ENCODE measurements at regions not wholly inside any gene's neighbourhood (a gene's known extent, or its start where the extent isn't known, plus 50 kb on each side); places are given as distances from the start of the nearest gene placed in this dataset.

GRCh38 chr1:14135070-14135469 is 435.1 kb downstream of the PRDM2 start:
- no peak overlapping the region for H3K27ac ChIP-seq
- TF ChIP-seq ZFX (IDR thresholded peaks at IDR 0.05) (no peak), CTCF (conservative IDR thresholded peaks at IDR 0.05) (no peak)

GRCh38 chr1:14136152-14136763 is 436.3 kb downstream of the PRDM2 start:
- H3K27ac ChIP-seq = no peak overlapping the region
- TF ChIP-seq CTCF (conservative IDR thresholded peaks at IDR 0.05) (no peak), ZFX (IDR thresholded peaks at IDR 0.05) (no peak)

- no peak for TF ChIP-seq CTCF (conservative IDR thresholded peaks at IDR 0.05)
- no peak for TF ChIP-seq ZFX (IDR thresholded peaks at IDR 0.05)
- H3K27ac ChIP-seq = no peak overlapping the region
These were observed 436.9 kb downstream of the PRDM2 start for GRCh38 chr1:14136881-14137280.

- TF ChIP-seq CTCF (conservative IDR thresholded peaks at IDR 0.05) (no peak), ZFX (IDR thresholded peaks at IDR 0.05) (no peak)
- H3K27ac ChIP-seq = no peak overlapping the region
These were observed 437.6 kb downstream of the PRDM2 start for GRCh38 chr1:14137411-14138134.

GRCh38 chr1:14138135-14138506 is 438.1 kb downstream of the PRDM2 start:
- no peak overlapping the region for H3K27ac ChIP-seq
- no peak for TF ChIP-seq ZFX (IDR thresholded peaks at IDR 0.05)
- no peak for TF ChIP-seq CTCF (conservative IDR thresholded peaks at IDR 0.05)

GRCh38 chr1:14138687-14139086 is 438.7 kb downstream of the PRDM2 start:
- TF ChIP-seq CTCF (conservative IDR thresholded peaks at IDR 0.05) (no peak), ZFX (IDR thresholded peaks at IDR 0.05) (no peak)
- H3K27ac ChIP-seq = no peak overlapping the region

GRCh38 chr1:14140831-14141401 is 440.9 kb downstream of the PRDM2 start:
- no peak overlapping the region for H3K27ac ChIP-seq
- TF ChIP-seq ZFX (IDR thresholded peaks at IDR 0.05) (no peak), CTCF (conservative IDR thresholded peaks at IDR 0.05) (no peak)

Measured in C4-2B (cell line).